ENCODE measurements at regions not wholly inside any gene's neighbourhood (a gene's known extent, or its start where the extent isn't known, plus 50 kb on each side); places are given as distances from the start of the nearest gene placed in this dataset.
A peak's percentile ranks its signal among the peaks of the same experiment; 100 is the strongest.

DNA sequence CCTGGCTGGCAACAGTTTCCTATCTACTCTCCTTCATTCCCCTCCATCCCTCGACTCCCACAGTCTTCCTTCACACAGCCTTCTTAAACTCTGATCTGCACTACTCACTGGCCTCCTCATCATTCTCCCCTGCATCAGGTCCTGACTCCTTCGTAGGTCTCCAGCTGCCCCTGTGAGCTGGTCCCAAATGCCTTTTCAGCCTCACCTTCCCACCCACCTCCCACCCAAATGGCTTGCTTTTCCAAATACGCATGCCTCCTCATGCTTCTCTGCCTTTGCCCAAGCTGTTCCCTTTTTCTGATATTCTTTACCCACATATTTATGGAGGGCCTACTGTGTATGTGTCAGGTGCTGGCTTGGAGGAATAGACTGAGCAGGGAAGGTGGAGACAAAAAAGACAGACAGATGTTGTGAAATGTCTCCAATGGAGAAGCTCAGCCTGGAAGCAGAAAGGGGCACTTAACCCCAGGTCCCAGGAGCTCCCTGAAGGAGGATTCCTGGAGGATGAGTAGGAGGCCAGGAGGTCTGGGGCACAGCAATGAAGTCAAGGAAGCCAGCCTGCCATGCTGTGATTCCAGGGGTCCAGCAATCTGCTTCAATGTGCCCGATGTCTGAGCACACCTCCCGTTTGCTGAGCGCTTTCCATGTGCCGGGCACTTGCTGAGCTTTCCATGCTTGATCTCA is 252.2 kb downstream of the SHQ1 start:
- H3K36me3 ChIP-seq (ENCODE audit: insufficient read depth) = no peaks in the 10 kb centered on the region
- no peaks in the 10 kb centered on the region for H4K20me1 ChIP-seq (replicated peaks; ENCODE audit: insufficient read depth)
- no peaks in the 10 kb centered on the region for H3K36me3 Mint-ChIP-seq (ENCODE audit: low read depth)
- no peak overlapping the region for H3K27ac ChIP-seq (ENCODE audit: low read depth)
- H3K4me3 ChIP-seq = no peak overlapping the region
- no peak overlapping the region for H3K4me2 ChIP-seq
- H3K9me2 ChIP-seq (ENCODE audit: insufficient read depth) = no peaks in the 10 kb centered on the region
- peaks cover 33% of the 10 kb centered on the region for H3K4me1 Mint-ChIP-seq
- no peaks in the 10 kb centered on the region for H3F3A ChIP-seq (replicated peaks; ENCODE audit: low read depth)
- no peak overlapping the region for H3K4me3 Mint-ChIP-seq
- ATAC-seq (no peak), DNase-seq (ENCODE audit: low spot score) (no peak)
- H3K27me3 ChIP-seq (ENCODE audit: insufficient read depth) = no peaks in the 10 kb centered on the region
- peaks cover 7% of the 10 kb centered on the region for H3K27me3 Mint-ChIP-seq (ENCODE audit: insufficient read depth, low read depth, poor library complexity)
- peaks cover 30% of the 10 kb centered on the region for H3K4me1 ChIP-seq (ENCODE audit: insufficient read depth)
- H3K27ac Mint-ChIP-seq = no peak overlapping the region
- no peaks in the 10 kb centered on the region for H3K9me3 Mint-ChIP-seq
- H2AFZ ChIP-seq = 0 out of 2 replicates have a peak overlapping the region, but pooled peaks have one; percentile 28
- no peak for TF ChIP-seq EZH2 (IDR thresholded peaks at IDR 0.05; ENCODE audit: low read depth, unreplicated experiment)
- TF ChIP-seq JUNB (IDR thresholded peaks at IDR 0.05; ENCODE audit: unreplicated experiment) = no peak
- no peak for TF ChIP-seq NANOG (IDR thresholded peaks at IDR 0.05; ENCODE audit: borderline replicate concordance)
- no peak for TF ChIP-seq EZH2phosphoT487 (IDR thresholded peaks at IDR 0.05; ENCODE audit: unreplicated experiment)
- TF ChIP-seq, protein P1, sequence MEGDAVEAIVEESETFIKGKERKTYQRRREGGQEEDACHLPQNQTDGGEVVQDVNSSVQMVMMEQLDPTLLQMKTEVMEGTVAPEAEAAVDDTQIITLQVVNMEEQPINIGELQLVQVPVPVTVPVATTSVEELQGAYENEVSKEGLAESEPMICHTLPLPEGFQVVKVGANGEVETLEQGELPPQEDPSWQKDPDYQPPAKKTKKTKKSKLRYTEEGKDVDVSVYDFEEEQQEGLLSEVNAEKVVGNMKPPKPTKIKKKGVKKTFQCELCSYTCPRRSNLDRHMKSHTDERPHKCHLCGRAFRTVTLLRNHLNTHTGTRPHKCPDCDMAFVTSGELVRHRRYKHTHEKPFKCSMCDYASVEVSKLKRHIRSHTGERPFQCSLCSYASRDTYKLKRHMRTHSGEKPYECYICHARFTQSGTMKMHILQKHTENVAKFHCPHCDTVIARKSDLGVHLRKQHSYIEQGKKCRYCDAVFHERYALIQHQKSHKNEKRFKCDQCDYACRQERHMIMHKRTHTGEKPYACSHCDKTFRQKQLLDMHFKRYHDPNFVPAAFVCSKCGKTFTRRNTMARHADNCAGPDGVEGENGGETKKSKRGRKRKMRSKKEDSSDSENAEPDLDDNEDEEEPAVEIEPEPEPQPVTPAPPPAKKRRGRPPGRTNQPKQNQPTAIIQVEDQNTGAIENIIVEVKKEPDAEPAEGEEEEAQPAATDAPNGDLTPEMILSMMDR (conservative IDR thresholded peaks at IDR 0.05; ENCODE audit: low read depth in 2 of 2) = no peak
- TF ChIP-seq ZNF114 (CRISPR knock-in tag; IDR thresholded peaks at IDR 0.05) = no peak
- TF ChIP-seq CREB1 (CRISPR knock-in tag; IDR thresholded peaks at IDR 0.05; ENCODE audit: low read depth) = no peak
- TF ChIP-seq REST (IDR thresholded peaks at IDR 0.05; ENCODE audit: unreplicated experiment) = no peak
- no peak for TF ChIP-seq POLR2AphosphoS5 (IDR thresholded peaks at IDR 0.05; ENCODE audit: low read depth)
- TF ChIP-seq, protein P2, sequence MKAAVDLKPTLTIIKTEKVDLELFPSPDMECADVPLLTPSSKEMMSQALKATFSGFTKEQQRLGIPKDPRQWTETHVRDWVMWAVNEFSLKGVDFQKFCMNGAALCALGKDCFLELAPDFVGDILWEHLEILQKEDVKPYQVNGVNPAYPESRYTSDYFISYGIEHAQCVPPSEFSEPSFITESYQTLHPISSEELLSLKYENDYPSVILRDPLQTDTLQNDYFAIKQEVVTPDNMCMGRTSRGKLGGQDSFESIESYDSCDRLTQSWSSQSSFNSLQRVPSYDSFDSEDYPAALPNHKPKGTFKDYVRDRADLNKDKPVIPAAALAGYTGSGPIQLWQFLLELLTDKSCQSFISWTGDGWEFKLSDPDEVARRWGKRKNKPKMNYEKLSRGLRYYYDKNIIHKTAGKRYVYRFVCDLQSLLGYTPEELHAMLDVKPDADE (IDR thresholded peaks at IDR 0.05) = no peak
- TF ChIP-seq ZNF331 (CRISPR knock-in tag; IDR thresholded peaks at IDR 0.05; ENCODE audit: low read depth) = no peak
- no peak for TF ChIP-seq ZNF462 (CRISPR knock-in tag; IDR thresholded peaks at IDR 0.05)
- TF ChIP-seq STAT1 (IDR thresholded peaks at IDR 0.05; ENCODE audit: unreplicated experiment) = no peak
- H3K79me2 ChIP-seq (replicated peaks; ENCODE audit: insufficient read depth) = no peaks in the 10 kb centered on the region
